GM11168 (cell line): ENCODE measurements at regions not wholly inside any gene's neighbourhood (a gene's known extent, or its start where the extent isn't known, plus 50 kb on each side); places are given as distances from the start of the nearest gene placed in this dataset.
"Not testable (repeated sequence)": the region's sequence is repeated elsewhere in the genome, so short reads cannot be mapped to it uniquely, and the experiment has no call there.

ENCODE experiments used
- in situ Hi-C: fragments of 300-500 bp; cut with MboI; formaldehyde crosslinking; loops from one replicate; pipeline ENCODE4 v1.12.0; 2022; ENCODE audit warnings: low sequenced_read_pairs; ENCODE audit not compliant: unreplicated experiment

DNA sequence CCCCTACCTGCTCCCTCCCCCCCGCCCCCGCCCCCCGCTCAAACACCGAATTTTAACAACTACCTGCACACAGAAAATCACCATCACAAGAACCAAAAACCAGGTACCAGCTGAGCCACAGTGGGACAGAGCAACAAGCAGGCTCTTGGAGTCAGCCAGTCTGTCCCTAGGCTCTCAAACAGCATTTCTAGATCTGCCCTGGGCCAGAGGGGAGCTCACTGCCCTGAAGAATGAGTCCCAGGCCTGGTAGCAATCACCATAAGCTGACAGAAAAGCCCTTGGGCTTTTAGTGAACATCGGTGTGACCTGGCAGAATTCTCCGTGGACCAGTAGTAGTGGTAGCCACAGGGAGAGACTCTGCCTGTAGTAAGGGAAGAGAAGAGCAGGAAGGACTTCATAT is 58.3 kb downstream of the C11orf87 start:
- in situ Hi-C loops = no loop called here

DNA sequence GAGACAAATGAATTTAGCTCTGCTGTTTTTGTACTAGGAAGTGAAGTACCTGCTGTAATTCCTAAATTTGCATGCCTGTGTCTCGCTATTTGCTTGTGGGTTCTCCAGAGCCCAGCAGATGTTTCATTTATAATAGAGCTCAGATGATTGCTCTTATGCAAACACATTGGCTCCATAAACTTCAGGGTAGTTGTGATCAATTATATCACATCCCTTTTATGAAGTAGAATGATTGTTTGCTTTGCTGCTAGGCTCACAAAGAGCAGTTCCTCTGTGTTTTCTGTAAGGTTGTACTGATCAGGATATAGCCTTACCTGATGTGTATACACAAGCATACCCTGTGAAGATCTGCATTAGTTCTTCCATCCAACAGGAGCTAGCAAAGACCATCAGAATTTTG is 64.1 kb downstream of the C11orf87 start:
- in situ Hi-C loops = no loop called here

DNA sequence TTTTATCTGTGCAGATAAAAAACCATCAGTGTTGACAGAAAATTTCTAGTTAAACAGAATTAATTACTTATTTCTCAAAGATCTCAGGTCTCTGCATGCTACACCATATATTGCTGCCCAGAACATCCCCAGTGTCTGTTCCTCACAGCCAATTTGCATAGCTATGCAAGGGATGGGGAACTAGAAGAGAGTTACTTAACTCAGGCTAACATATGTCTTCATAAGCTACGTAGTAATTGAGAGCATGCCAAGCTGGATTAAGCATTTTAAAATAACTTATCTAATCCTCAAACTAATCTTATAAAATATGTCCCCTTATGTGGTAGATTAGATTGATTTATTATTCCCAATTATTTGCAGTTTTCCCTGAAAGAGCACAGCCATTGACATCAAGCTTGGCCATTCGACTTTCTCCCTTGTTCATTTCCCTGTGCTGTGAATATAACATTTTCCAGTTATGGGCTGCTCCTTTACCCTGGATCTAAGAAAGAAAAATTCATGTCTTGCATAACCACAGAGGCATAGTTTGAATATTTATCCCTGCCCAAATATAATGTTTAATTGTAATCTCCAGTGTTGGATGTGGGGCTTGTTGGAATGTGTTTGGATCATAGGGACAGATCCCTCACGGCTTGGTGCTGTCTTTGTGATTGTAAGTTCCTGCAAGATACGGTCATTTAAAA is 69.1 kb downstream of the C11orf87 start:
- in situ Hi-C loops = no loop called here

DNA sequence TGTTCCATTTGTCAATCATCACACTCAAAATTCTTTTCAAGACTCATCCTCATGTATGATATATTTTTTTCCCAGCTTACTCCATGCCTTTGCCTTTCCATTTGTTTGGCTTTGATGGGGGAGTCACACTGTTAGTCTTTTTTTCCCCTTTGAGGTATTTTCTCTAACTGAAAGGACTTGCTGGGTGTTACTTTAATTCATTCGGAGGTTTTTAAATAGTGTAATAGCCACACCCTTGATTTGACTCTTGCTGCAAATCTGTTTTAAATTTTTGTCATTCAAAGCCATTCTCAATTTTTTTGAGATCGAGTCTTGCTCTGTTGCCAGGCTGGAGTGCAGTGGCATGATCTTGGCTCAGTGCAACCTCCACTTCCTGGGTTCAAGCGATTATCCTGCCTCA is 84.1 kb downstream of the C11orf87 start:
- in situ Hi-C loops = no loop called here

DNA sequence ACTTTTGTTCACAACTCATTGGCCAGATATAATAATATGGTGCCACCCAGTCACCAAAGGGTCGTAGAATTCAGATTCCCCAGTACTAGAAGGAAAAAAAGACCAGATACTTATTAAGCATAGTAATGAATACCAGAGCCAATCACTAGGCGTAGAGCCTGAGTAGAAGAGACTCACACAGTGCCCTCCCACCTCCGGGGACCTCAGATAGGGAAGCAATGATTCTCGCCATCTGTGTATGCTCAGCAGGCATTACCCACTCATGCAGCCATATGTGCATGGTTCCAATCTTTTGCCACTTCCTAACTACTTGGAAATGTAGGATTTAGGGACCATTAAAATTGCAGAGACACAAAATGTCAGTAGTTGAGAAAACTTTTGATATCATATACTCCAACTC is 85.3 kb downstream of the C11orf87 start:
- in situ Hi-C loops = no loop called here

DNA sequence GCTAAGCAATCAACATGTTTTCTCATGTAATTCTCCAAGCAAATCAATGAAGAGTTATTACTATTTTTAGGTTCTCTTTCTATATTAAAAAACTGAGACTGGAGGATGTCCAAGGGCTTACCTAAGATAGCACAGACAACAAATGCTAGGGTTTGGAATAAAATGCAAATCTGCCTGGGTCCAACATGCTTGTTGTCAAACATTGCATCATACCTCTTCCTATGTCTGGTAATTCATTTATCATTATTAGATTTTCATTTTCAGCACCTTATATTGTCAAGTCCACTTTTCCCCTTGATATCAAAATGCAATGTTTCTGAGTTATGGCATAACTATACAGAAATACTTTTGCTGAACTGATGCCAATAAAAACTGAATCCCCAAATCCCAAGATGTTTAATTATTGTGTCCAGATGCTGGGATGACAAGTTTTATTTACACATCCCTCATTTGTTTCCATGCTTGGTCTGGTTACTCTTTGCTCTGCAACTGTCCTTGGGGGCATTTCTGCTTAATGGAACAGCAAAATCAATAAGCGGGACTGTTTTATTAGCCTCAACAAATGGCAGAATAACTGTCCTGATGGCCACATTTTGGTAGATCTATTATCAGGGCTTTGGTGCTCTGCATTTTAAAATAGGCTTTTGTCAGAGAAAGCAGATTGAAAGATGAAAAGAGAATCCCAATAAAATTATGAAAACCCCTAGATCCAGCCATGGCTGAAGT is 86.0 kb downstream of the C11orf87 start:
- in situ Hi-C loops = no loop called here

DNA sequence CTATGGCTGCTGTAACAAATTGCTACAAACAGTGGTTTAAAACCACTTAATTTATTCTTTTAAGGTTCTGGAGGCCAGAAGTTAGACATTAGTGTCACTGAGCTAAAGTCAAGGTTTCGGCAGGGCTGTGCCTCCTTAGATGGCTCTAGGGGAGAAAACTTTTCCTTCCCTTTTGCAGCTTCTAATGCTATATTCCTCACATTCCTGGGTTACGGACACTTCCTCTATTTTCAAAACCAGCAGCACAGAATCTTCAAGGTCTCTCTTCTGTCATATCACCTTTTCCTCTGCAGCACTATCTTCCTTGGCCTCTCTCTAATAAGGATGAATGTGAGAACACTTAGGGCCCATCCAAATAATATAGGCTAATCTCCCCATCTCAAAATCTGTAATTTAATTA is 87.0 kb downstream of the C11orf87 start:
- in situ Hi-C loops = no loop called here

DNA sequence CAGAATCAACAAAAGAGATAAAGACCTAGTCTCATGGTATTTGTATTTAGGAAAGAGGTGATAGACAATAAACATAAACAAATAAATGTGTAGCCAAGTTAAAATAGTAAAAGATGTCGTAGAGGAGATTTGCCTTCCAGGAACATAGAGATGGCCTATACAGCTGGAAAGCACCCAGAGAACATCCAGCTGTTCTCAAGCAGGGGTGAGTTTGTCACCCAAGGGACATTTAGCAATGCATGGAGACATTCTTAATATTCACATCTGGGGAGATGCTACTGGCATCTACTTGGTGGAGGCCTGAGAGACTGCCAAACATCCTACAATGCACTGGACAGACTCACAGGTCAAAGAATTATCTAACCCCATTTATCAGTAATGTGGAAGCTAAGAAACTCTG is 88.3 kb downstream of the C11orf87 start:
- in situ Hi-C loops = no loop called here

DNA sequence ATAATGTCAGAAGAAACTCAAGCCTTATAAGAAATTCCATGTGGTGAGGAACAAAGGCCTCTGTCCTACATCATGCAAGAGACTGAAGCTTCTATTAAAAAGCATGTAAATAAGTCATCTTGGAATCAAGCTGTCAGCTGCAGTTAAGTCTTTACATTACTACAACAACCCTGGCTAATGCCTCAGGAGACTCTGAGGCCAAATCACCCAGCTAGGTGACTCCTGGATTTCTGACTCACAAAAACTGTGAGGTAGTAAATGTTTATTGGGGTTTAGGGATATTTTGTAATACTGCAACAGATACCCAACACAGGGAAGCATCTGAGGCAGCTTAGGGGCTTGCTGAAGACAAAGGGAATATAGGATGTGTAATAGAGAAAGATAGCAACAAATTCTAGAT is 89.6 kb downstream of the C11orf87 start:
- in situ Hi-C loops = no loop called here

DNA sequence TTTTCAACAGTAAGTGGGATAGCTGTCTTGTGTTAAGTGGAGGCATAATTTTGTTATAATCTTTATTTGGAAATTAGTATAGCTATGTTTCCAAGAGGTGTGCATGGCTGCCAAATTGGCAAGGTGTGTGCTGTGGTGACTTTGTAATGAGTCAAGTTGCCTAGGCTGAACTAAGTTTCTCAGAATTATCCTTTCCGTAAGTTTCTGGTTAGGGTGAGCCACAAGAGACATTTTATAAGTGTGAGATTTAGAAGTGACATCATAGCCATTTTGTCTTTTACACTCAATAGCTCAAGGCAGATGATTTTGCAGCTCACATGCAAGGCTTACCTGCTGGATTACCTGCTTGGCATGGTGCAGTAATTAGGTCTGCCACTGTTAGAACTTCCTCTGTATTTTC is 90.3 kb downstream of the C11orf87 start:
- in situ Hi-C loops = no loop called here

DNA sequence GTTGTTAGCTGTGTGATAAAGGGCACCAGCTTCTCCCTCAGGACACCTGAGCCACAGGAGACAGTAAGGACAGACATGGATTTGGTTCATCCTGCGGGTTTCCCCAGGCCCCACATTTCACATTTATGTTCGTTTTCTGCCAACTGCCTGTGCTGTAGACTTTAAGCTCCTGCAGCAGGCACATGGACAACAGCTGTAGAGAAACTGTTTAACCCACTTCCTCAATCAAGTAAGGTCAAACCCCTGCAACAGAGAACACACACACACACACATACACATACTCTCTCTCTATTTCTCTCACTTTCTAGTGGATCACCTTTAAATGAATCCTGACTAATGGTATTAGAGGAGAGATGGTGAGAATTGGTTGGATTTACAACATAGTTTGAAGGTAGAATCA is 90.7 kb downstream of the C11orf87 start:
- in situ Hi-C loops = no loop called here

DNA sequence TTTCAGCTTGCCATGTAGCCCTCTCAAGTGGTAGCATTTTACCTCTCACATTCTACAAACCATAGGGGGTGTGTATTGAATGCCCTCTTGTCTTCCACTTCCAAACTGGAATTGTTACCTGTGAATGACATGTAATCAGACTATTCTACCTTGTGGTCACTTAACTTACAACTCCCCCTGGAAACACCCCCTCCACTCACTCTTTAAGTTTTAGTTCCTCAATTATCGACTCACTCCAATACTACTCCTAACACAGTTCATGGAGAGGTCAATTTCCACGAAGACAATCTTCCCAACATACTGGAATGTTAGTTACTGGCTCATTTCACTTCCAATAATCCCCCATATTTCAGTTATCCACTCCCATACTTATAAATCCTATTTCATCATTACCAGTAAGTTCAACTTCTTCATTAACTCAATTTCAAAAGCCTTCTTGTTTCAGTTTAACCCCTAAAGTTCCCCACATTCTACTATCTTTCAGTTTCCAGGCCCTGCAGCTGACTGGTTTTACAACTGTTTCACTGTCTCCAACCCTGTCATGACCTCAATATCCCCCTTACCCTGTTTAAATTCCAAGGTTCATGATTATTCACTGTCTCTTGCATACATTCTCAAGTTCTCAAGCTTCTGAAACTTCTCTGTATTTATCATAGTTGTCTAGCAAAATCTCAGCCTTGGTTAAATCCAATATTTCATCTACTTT is 92.5 kb downstream of the C11orf87 start:
- in situ Hi-C loops = no loop called here

DNA sequence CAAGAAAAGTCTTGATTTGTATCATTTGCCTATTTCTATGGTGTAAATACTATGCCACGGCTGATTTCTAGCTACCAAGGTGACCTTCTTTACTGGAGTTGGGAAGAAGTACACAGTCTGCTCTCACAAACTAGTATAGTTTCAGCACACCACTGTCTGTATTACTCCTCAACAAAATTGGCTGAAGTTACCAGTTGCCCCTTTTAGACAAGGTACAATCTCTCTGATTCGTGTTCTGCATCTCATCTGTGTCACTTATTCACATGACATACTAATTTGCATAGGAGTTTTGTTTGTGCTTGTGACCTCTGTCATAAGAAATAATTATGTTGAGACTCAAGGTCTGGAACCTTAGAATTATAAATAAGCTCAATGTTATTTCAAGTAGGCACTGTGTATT is 97.3 kb downstream of the C11orf87 start:
- in situ Hi-C loops = no loop called here

DNA sequence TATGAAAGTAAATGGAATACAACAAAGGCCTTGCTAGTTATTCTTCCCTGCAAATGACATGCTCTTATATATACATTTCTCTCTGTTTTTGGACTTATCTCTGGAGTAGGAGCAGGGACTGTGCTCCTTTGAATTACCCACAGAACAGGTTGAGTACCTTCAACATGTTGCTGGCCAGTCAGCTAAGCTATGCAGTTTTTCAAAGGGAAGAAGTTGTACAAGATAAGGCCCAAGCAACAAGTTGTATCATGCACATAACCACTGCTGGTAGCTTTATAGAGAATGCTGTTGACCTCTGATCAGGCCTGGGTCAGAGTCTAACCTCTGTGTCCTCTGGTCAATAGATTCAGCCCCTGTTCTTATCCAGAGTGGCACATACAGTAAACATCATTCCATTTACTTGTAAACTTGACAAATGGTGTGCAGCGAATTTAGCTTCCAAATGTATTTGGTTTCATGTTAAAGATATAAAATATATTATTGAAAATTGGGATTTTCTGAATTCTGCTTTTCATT is 99.6 kb downstream of the C11orf87 start:
- in situ Hi-C loops = no loop called here

DNA sequence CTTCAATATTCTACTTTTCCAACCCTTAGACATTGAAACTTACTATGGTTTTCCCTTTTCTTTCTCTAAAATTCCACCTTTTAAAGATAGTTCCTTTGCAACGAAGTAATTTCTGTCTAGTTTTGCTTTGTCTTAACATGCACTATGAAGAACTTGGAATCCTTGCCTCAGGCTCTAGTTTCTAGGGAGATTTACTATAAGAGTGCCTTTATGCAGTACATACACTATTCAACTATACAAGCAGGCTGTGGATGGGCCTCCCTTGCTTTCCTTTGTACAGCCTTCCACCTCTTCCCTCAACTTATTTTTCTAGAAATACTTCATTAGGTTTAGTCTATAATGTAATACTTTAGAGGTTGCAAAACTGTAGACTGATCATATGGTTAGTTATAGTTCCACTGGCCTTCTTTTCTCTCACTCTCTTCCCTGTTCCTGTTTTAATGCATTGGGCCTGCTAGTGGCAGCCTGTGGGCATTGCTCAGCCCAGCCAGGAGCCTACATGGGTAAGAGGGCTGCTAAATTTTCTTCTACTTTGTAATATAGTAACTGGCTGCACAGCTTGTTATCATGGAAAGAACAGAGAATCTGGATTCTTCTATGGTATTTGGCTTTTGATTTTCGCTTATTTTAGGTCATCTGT is 100.2 kb downstream of the C11orf87 start:
- in situ Hi-C loops = no loop called here

DNA sequence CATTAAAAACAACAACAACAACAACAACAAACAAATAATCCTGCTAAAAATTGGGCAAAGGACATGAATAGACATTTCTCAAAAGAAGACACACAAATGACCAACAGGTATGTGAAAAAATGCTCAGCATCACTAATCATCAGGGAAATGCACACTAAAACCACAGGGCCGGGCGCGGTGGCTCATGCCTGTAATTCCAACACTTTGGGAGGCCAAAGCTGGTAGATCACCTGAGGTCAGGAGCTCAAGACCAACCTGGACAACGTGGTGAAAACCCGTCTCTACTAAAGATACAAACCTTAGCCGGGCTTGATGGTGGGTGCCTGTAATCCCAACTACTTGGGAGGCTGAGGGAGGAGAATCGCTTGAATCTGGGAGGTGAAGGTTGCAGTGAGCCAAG is 103.6 kb downstream of the C11orf87 start:
- in situ Hi-C loops = not testable (repeated sequence)

DNA sequence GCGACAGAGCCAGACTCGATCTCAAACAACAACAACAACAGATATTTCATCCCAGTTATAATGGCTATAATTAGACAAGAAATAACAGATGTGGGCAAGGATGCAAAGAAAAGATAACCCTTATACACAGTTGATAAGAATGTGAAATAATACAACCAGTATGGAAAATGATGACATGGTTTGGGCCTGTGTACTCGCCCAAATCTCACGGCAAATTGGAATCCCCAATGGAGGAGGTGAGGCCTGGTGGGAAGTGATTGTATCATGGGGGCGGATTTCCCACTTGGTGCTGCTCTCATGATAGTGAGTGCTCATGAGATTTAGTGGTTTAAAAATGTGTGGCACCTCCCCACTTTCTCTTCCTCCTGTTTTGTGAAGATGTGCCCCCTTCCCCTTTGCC is 104.1 kb downstream of the C11orf87 start:
- in situ Hi-C loops = no loop called here

DNA sequence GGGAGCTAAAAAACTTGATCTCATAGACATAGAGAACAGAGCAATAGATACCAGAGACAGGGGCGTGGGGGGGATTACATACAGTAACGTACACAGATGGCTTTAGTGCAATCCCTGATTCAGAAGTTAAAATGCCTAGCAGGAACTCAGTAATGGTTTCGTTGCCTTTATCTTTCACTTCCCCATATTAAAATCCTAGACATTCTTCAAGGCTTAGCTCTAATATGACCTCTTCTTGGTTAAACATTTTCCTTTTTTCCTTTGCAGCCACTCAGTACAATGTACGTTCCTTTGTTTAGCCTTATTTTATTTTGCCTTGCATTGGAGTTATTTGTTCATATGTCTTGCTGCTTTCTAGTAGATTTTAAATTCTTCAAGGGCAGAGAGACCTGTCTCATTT is 104.9 kb downstream of the C11orf87 start:
- in situ Hi-C loops = no loop called here

DNA sequence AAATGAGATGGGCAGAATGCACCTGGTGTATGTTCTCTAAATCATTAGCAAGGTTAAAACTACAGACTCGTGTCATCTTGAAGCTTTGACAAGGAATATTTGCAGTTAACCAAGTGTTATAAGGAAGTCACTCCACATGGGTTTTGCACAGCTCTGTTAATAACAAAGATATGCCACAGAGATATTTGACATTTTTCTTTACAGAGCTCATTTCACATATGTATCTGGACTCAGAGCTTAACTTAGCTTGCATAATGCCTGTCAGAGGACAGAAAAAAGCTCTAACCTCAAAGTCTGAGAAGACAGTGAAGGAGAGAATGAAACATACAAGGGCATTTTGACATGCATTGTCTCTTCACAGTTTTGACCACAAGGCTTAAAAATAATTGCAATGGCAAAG is 105.5 kb downstream of the C11orf87 start:
- in situ Hi-C loops = no loop called here

DNA sequence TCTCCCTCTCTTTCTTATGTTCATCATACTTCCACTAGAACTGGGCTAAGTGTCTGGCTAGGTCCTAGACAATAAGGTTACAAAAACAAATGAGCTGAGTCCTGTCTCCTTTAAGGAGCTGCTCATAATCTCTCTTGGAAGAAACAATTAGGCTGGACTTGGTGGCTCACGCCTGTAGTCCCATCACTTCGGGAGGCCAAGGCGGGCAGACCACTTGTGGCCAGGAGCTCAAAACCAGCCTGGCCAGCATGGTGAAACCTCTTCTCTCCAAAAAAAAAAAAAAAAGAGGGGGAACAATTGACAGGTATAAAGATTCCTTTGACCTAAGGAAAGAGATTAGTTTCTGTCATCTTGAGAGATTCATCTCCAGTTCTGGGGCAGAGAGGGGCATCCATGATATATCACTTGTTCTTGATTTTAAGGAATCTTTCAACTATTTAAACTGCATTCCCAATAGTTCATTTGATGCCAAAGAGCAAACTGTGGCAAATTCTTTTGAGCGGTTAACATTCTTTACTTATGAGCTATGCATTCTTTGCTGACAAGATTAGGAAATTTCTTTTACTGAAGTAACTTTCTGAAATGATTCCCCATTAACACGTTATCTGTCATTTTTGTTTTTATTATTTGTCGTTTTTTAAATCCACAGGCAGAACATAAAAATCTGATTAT is 125.5 kb downstream of the C11orf87 start:
- in situ Hi-C loops = no loop called here
